GM12864 (cell line): ENCODE measurements at regions not wholly inside any gene's neighbourhood (a gene's known extent, or its start where the extent isn't known, plus 50 kb on each side); places are given as distances from the start of the nearest gene placed in this dataset.
A peak's percentile ranks its signal among the peaks of the same experiment; 100 is the strongest.

Experiments
- DNase-seq: peaks from one replicate; pipeline ENCODE4 v3.0.0-alpha.2; 2011; ENCODE audit warnings: low read depth
- H3K4me3 ChIP-seq: 2 replicates; pipeline ENCODE4 v1.5.1; 2011; ENCODE audit warnings: mild to moderate bottlenecking, low read depth, low read length, control low read depth
- CTCF ChIP-seq: IDR thresholded peaks from 2 replicates; pipeline ENCODE4 v1.5.1; 2011; ENCODE audit warnings: low read depth, mild to moderate bottlenecking, moderate library complexity, low read length, control low read depth, inconsistent platforms; ENCODE audit errors: missing control alignments

DNA sequence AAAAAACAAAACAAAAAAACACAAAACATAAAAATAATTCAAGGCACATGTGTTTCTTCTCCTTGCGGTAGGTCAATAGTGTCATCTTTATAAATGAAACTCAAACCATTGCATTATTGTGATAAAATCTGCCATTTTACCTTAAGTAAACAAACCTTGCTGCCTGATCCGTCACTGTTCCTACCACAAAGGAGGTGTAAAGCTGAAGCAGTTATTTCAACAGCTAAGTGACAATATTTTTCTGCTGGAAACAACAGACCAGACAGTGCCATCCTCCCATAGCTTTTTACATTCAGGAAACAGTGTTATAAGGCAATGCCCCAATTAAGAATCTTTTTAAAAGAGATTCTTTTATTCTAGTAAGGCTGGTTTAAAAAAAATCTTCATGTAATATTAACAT lies 242.7 kb downstream of the PPP1R2C start:
- H3K4me3 ChIP-seq = no peak overlapping the region
- no peak for DNase-seq
- TF ChIP-seq CTCF = no peak

DNA sequence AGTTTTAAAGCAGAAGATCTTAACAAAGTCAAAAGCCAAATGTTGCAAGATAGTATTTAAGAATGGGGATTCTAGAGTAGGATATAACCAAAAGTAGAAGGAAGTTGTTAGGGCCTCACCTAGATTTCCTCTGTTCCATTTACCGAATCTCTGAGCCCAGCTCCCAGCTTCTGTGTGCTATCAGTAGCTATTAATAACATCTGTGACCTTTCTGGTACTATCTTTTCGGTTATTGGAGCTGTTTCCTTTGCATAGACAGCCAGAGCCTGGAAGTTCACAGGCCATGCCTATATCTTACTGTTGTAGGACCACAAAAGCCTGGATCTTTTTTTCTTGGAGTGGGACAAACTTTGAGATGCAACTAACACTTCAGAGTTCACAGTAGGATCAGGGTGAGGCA lies 244.2 kb downstream of the PPP1R2C start:
- no peak for TF ChIP-seq CTCF
- no peak overlapping the region for H3K4me3 ChIP-seq
- no peak for DNase-seq

GRCh38 chrX:42531441-42531840 lies 246.5 kb downstream of the PPP1R2C start:
- no peak overlapping the region for H3K4me3 ChIP-seq
- TF ChIP-seq CTCF = no peak
- no peak for DNase-seq

- no peak for DNase-seq
- no peak for TF ChIP-seq CTCF
- H3K4me3 ChIP-seq = no peak overlapping the region
Measured at GRCh38 chrX:42530027-42530426, 247.9 kb downstream of the PPP1R2C start.

GRCh38 chrX:42524379-42524778 lies 253.6 kb downstream of the PPP1R2C start:
- no peak overlapping the region for H3K4me3 ChIP-seq
- DNase-seq = no peak
- TF ChIP-seq CTCF = no peak

GRCh38 chrX:42519666-42520231 lies 258.2 kb downstream of the PPP1R2C start:
- peak; percentile 8 for TF ChIP-seq CTCF
- H3K4me3 ChIP-seq = no peak overlapping the region
- no peak for DNase-seq

- H3K4me3 ChIP-seq = no peak overlapping the region
- DNase-seq = no peak
- TF ChIP-seq CTCF = no peak
Measured at GRCh38 chrX:42515939-42516338, 262.0 kb downstream of the PPP1R2C start.
